Hepatocyte (in vitro differentiated cells): ENCODE measurements at regions not wholly inside any gene's neighbourhood (a gene's known extent, or its start where the extent isn't known, plus 50 kb on each side); places are given as distances from the start of the nearest gene placed in this dataset.

ENCODE experiments used
- DNase-seq: peaks from one replicate; pipeline ENCODE4 v3.0.0-alpha.2; 2016; ENCODE audit warnings: low spot score
- H2AFZ ChIP-seq: fragments of 200-600 bp; sonication (generic); 2 replicates; pipeline ENCODE4 v1.6.0; 2016; ENCODE audit warnings: antibody characterized with exemption, mild to moderate bottlenecking
- H3K27ac ChIP-seq: fragments of 200-600 bp; sonication (generic); 2 replicates; pipeline ENCODE4 v1.5.1; 2016; ENCODE audit warnings: mild to moderate bottlenecking
- H3K27me3 ChIP-seq: fragments of 200-600 bp; sonication (generic); 2 replicates; pipeline ENCODE4 v1.6.1; 2016
- H3K36me3 ChIP-seq: fragments of 200-600 bp; sonication (generic); replicated peaks from 2 replicates; pipeline ENCODE4 v1.5.1; 2016; ENCODE audit warnings: low read depth; ENCODE audit not compliant: insufficient read depth
- H3K4me1 ChIP-seq: fragments of 200-600 bp; sonication (generic); 2 replicates; pipeline ENCODE4 v1.5.1; 2016; ENCODE audit warnings: mild to moderate bottlenecking, moderate library complexity; ENCODE audit not compliant: insufficient read depth
- H3K4me2 ChIP-seq: fragments of 200-600 bp; sonication (generic); 2 replicates; pipeline ENCODE4 v1.6.0; 2016
- H3K4me3 ChIP-seq: fragments of 200-600 bp; sonication (generic); 2 replicates; pipeline ENCODE4 v1.5.1; 2016; ENCODE audit warnings: mild to moderate bottlenecking
- H3K79me2 ChIP-seq: fragments of 200-600 bp; sonication (generic); 2 replicates; pipeline ENCODE4 v1.6.0; 2017; ENCODE audit warnings: mild to moderate bottlenecking
- H3K9me2 ChIP-seq: fragments of 200-600 bp; sonication (generic); replicated peaks from 2 replicates; pipeline ENCODE4 v1.6.0; 2017; ENCODE audit warnings: mild to moderate bottlenecking; ENCODE audit not compliant: insufficient read depth
- H3K9me3 ChIP-seq: fragments of 200-600 bp; sonication (generic); 2 replicates; pipeline ENCODE4 v1.5.1; 2016; ENCODE audit warnings: low read depth, mild to moderate bottlenecking
- H4K20me1 ChIP-seq: fragments of 200-600 bp; sonication (generic); 2 replicates; pipeline ENCODE4 v1.6.0; 2016; ENCODE audit warnings: mild to moderate bottlenecking; ENCODE audit not compliant: insufficient read depth, poor library complexity, severe bottlenecking
- EZH2 ChIP-seq: fragments of 200-600 bp; sonication (generic); IDR thresholded peaks from 2 replicates; pipeline ENCODE4 v1.6.1; 2016; ENCODE audit warnings: antibody characterized with exemption, mild to moderate bottlenecking, borderline replicate concordance
- EZH2phosphoT487 ChIP-seq: fragments of 200-600 bp; sonication (generic); IDR thresholded peaks from one replicate; pipeline ENCODE4 v1.6.1; 2018; ENCODE audit warnings: antibody characterized with exemption, mild to moderate bottlenecking, low read depth, moderate library complexity; ENCODE audit not compliant: unreplicated experiment, severe bottlenecking
- WGBS: methylation state at CpG from one replicate; pipeline ENCODE4 v1.1.6; 2016; ENCODE audit warnings: low lambda C conversion rate; ENCODE audit errors: missing lambda C conversion rate; 5-methylcytosine and 5-hydroxymethylcytosine counted together
- TF ChIP-seq, protein P1 (sequence below): fragments of 200-600 bp; sonication (generic); IDR thresholded peaks from 2 replicates; pipeline ENCODE4 v1.5.1; 2016; ENCODE audit warnings: antibody characterized with exemption, mild to moderate bottlenecking; ENCODE audit not compliant: poor library complexity

DNA sequence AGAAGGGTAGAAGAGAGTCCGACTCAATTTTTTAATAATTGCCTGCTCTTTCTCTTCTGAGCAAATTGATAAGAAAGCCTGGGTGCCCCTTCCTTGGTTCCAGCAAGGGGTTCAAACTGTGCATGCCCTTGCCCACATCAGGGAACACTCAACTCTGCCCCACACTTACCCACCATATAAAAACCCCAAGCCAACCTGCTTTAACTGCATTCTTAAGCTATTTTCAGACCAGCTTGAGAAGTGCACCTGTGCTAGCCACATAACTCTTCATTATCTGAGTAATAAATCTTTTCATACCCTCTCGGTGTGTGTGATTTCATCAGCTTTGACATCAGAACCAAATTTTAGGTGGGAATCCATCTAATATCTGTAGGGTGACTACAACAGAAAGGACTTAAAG is 509.6 kb downstream of the MRPL39 start:
- no peaks in the 10 kb centered on the region for H4K20me1 ChIP-seq
- no peak overlapping the region for H3K4me2 ChIP-seq
- H3K79me2 ChIP-seq: no peaks in the 10 kb centered on the region
- H3K36me3 ChIP-seq: no peaks in the 10 kb centered on the region
- peaks cover 3% of the 10 kb centered on the region for H3K9me3 ChIP-seq
- DNase-seq: no peak
- H2AFZ ChIP-seq: no peak overlapping the region
- no peak overlapping the region for H3K27ac ChIP-seq
- 86% methylated on average over 2 of the region's 2 CpGs for WGBS
- H3K9me2 ChIP-seq: no peaks in the 10 kb centered on the region
- H3K4me1 ChIP-seq: no peaks in the 10 kb centered on the region
- no peaks in the 10 kb centered on the region for H3K27me3 ChIP-seq
- H3K4me3 ChIP-seq: no peak overlapping the region
- TF ChIP-seq EZH2phosphoT487 (no peak), EZH2 (no peak)
- TF ChIP-seq, protein P1, sequence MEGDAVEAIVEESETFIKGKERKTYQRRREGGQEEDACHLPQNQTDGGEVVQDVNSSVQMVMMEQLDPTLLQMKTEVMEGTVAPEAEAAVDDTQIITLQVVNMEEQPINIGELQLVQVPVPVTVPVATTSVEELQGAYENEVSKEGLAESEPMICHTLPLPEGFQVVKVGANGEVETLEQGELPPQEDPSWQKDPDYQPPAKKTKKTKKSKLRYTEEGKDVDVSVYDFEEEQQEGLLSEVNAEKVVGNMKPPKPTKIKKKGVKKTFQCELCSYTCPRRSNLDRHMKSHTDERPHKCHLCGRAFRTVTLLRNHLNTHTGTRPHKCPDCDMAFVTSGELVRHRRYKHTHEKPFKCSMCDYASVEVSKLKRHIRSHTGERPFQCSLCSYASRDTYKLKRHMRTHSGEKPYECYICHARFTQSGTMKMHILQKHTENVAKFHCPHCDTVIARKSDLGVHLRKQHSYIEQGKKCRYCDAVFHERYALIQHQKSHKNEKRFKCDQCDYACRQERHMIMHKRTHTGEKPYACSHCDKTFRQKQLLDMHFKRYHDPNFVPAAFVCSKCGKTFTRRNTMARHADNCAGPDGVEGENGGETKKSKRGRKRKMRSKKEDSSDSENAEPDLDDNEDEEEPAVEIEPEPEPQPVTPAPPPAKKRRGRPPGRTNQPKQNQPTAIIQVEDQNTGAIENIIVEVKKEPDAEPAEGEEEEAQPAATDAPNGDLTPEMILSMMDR: no peak

DNA sequence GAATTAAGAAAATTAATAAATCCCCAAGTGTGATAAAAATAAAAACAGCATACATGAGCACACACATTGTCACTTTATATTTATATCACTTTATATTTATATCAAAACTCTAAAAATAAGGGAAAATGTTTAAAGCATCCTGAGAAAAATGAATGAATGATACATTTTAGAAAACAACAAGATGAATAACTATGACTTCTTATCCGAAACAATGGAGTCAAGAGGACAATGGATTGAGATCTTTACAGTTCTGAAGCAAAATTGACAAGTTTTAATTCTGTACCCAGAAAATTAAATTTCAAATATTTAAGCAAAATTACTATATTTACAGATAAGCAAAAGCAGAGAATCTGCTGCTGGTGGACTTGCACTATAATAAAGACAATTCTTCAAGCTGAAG is 512.6 kb downstream of the MRPL39 start:
- H3K4me1 ChIP-seq: no peaks in the 10 kb centered on the region
- TF ChIP-seq EZH2phosphoT487: no peak
- TF ChIP-seq, protein P1: no peak
- TF ChIP-seq EZH2: no peak
- no peak overlapping the region for H3K27ac ChIP-seq
- WGBS: 67% methylated on average over 1 of the region's 1 CpG
- no peak for DNase-seq
- no peaks in the 10 kb centered on the region for H4K20me1 ChIP-seq
- H3K9me3 ChIP-seq: peaks cover 3% of the 10 kb centered on the region
- no peaks in the 10 kb centered on the region for H3K27me3 ChIP-seq
- H3K79me2 ChIP-seq: no peaks in the 10 kb centered on the region
- no peaks in the 10 kb centered on the region for H3K36me3 ChIP-seq
- no peak overlapping the region for H3K4me3 ChIP-seq
- no peaks in the 10 kb centered on the region for H3K9me2 ChIP-seq
- no peak overlapping the region for H3K4me2 ChIP-seq
- H2AFZ ChIP-seq: no peak overlapping the region

DNA sequence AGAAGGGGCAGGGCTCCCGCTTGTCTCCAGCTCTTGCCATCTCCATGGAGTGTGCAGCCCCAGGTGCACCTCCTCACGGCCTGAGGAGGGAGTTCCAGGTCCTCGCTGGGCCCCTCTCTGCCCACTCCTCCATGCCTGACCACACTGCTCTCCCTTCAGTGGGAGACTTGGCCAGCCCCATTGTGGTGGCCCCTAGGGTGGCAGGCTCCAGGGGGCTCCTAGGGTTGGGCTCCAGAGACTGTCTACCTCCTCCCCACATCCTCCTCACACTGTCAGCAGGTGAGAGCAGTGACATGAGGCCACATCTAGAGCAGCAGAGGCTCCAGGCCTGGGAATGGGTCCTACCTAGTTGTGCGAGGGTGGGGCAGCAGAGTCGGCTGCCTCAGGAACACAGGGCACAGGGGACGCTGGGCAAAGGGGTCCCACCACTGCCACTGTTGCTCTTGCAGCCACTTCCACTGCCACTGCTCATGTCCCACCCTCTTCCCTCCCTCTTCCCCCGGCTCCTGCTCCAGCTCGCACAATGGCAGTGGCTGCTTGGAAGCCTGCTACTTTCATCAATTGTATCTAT is 514.8 kb downstream of the MRPL39 start:
- no peak for DNase-seq
- H3K9me3 ChIP-seq: peaks cover 6% of the 10 kb centered on the region
- no peaks in the 10 kb centered on the region for H4K20me1 ChIP-seq
- no peaks in the 10 kb centered on the region for H3K4me1 ChIP-seq
- 80% methylated on average over 8 of the region's 8 CpGs for WGBS
- no peak for TF ChIP-seq EZH2
- TF ChIP-seq EZH2phosphoT487: no peak
- TF ChIP-seq, protein P1: no peak
- H2AFZ ChIP-seq: no peak overlapping the region
- H3K36me3 ChIP-seq: no peaks in the 10 kb centered on the region
- H3K9me2 ChIP-seq: no peaks in the 10 kb centered on the region
- no peaks in the 10 kb centered on the region for H3K79me2 ChIP-seq
- H3K4me2 ChIP-seq: no peak overlapping the region
- no peak overlapping the region for H3K4me3 ChIP-seq
- no peak overlapping the region for H3K27ac ChIP-seq
- no peaks in the 10 kb centered on the region for H3K27me3 ChIP-seq
